ENCODE measurements at regions not wholly inside any gene's neighbourhood (a gene's known extent, or its start where the extent isn't known, plus 50 kb on each side); places are given as distances from the start of the nearest gene placed in this dataset.
"Not testable (repeated sequence)": the region's sequence is repeated elsewhere in the genome, so short reads cannot be mapped to it uniquely, and the experiment has no call there.

GRCh38 chr2:211144974-211145665 is 588.7 kb downstream of the CPS1 start:
- DNase-seq = no peak

- DNase-seq = no peak
Measured at GRCh38 chr2:211149731-211150130, 593.3 kb downstream of the CPS1 start.

- no peak for DNase-seq
Measured at GRCh38 chr2:211157211-211157610, 600.8 kb downstream of the CPS1 start.

- DNase-seq = peak; percentile 74 to 77
Measured at GRCh38 chr2:211157856-211158463, 601.6 kb downstream of the CPS1 start.

GRCh38 chr2:211159972-211160371 is 603.6 kb downstream of the CPS1 start:
- DNase-seq = no peak

GRCh38 chr2:211161236-211161635 is 604.8 kb downstream of the CPS1 start:
- DNase-seq = no peak

GRCh38 chr2:211162911-211163310 is 606.5 kb downstream of the CPS1 start:
- DNase-seq = no peak

GRCh38 chr2:211170843-211171242 is 614.4 kb downstream of the CPS1 start:
- no peak for DNase-seq

GRCh38 chr2:211174021-211174420 is 617.6 kb downstream of the CPS1 start:
- no peak for DNase-seq

- no peak for DNase-seq
Measured at GRCh38 chr2:211174631-211175030, 618.2 kb downstream of the CPS1 start.

- DNase-seq = no peak
Measured at GRCh38 chr2:211175956-211176355, 619.6 kb downstream of the CPS1 start.

- no peak for DNase-seq
Measured at GRCh38 chr2:211176514-211177141, 620.2 kb downstream of the CPS1 start.

GRCh38 chr2:211181626-211182025 is 625.2 kb downstream of the CPS1 start:
- DNase-seq = no peak

GRCh38 chr2:211187602-211188001 is 631.2 kb downstream of the CPS1 start:
- DNase-seq = no peak

- no peak for DNase-seq
Measured at GRCh38 chr2:211203986-211204385, 647.6 kb downstream of the CPS1 start.

GRCh38 chr2:211204456-211204855 is 648.1 kb downstream of the CPS1 start:
- no peak for DNase-seq

GRCh38 chr2:211204902-211205301 is 648.5 kb downstream of the CPS1 start:
- no peak for DNase-seq

- DNase-seq = no peak
Measured at GRCh38 chr2:211205358-211205757, 649.0 kb downstream of the CPS1 start.

- DNase-seq = no peak
Measured at GRCh38 chr2:211205836-211206235, 649.4 kb downstream of the CPS1 start.

GRCh38 chr2:211216221-211216620 is 659.8 kb downstream of the CPS1 start:
- DNase-seq = no peak

- DNase-seq = not testable (repeated sequence)
Measured at GRCh38 chr2:211219548-211219947, 663.1 kb downstream of the CPS1 start.

GRCh38 chr2:211225784-211226183 is 669.4 kb downstream of the CPS1 start:
- DNase-seq = no peak

- DNase-seq = no peak
Measured at GRCh38 chr2:211228559-211228958, 672.2 kb downstream of the CPS1 start.

GRCh38 chr2:211237586-211238275 is 681.3 kb downstream of the CPS1 start:
- no peak for DNase-seq

Data from activated T-cell treated with anti-CD3 and anti-CD28 coated beads, Interleukin-2, amount 50 U/mL, for 48 hours (primary cell).